ENCODE measurements at regions not wholly inside any gene's neighbourhood (a gene's known extent, or its start where the extent isn't known, plus 50 kb on each side); places are given as distances from the start of the nearest gene placed in this dataset.

DNA sequence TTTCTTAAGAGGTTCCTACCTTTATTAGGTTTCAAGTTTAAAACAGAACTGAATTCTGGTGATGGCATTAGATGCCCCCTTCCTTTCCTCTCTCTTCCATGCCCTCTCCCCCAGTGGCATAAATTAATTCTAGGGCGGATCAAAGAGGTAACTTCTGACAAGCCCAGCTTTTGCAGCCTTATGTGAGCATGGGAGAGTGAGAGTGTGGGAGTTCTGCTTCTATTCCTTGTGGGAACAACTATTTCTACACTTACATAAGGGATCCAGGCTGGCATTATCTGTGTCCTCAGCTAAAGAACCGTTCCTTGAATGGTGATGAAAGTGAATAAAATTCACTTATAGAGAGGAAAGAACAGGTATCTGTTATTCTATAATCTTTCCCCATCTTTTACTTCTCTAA lies 437.6 kb downstream of the KIF4B start:
- Histone ChIP-seq H3K4me2 (ENCODE audit: insufficient read depth, low read length) (no peak overlapping the region), H3K9ac (ENCODE audit: insufficient read depth in 1 of 2, low read depth in 2 of 2, low read length in 2 of 2) (no peak overlapping the region), H2AFZ (ENCODE audit: low read depth, low read length) (no peak overlapping the region), H3K27me3 (ENCODE audit: control insufficient read depth in 2 of 2, insufficient read depth in 2 of 2, low read length in 2 of 2) (no peaks in the 10 kb centered on the region), H3K27ac (ENCODE audit: extremely low read depth, low read depth, low read length) (no peak overlapping the region), H4K20me1 (replicated peaks; ENCODE audit: control insufficient read depth, insufficient read depth, low read length) (no peaks in the 10 kb centered on the region), H3K9me1 (ENCODE audit: control insufficient read depth, insufficient read depth, low read length) (no peaks in the 10 kb centered on the region), H3K36me3 (ENCODE audit: control insufficient read depth, insufficient read depth, low read length) (no peaks in the 10 kb centered on the region), H3K79me2 (ENCODE audit: control insufficient read depth, insufficient read depth, low read length) (no peaks in the 10 kb centered on the region), H3K4me3 (no peak overlapping the region), H3K9me3 (replicated peaks; ENCODE audit: control insufficient read depth, insufficient read depth, low read depth, low read length) (no peaks in the 10 kb centered on the region), H3K4me1 (replicated peaks in 1 of 2; ENCODE audit: control insufficient read depth in 2 of 2, insufficient read depth in 2 of 2, low read length in 2 of 2) (no peaks in the 10 kb centered on the region)
- BruUV-seq (replicated peaks), result no TSS peak
- POLR2A ChIA-PET, result no interaction called here
- in situ Hi-C loops (cut with MboI) (no loop called here), intact Hi-C loops (cut with micrococcal nuclease) (no loop called here)
- DNase-seq (ENCODE audit: extremely low read depth in 1 of 4, low spot score in 3 of 4) (no peak), FAIRE-seq (no peak), ATAC-seq (no peak)
- 0% methylated on average over 2 of the region's 2 CpGs for WGBS (ENCODE audit: insufficient coverage, low coverage, missing lambda C conversion rate)
- CTCF ChIA-PET (ENCODE audit: low intra/inter-chr PET ratio), result no interaction called here
- TF ChIP-seq ZNF224 (CRISPR knock-in tag; IDR thresholded peaks at IDR 0.05) (no peak), SETDB1 (IDR thresholded peaks at IDR 0.05; ENCODE audit: low read length) (no peak), ZC3H11A (IDR thresholded peaks at IDR 0.05; ENCODE audit: low read depth, low read length) (no peak), EZH2 (IDR thresholded peaks at IDR 0.05; ENCODE audit: borderline replicate concordance, low read depth, low read length) (no peak), ZNF764 (CRISPR knock-in tag; IDR thresholded peaks at IDR 0.05; ENCODE audit: low read depth) (no peak), ZNF24 (IDR thresholded peaks at IDR 0.05) (no peak), WHSC1 (IDR thresholded peaks at IDR 0.05; ENCODE audit: low read length) (no peak), ZFX (CRISPR knock-in tag; IDR thresholded peaks at IDR 0.05) (no peak), SRSF3 (IDR thresholded peaks at IDR 0.05; ENCODE audit: insufficient read depth, low read length) (no peak), RBM17 (IDR thresholded peaks at IDR 0.05; ENCODE audit: borderline replicate concordance, low read depth, low read length) (no peak), SNRNP70 (optimal IDR thresholded peaks at IDR 0.05; ENCODE audit: low read depth, low read length) (no peak)
- TF ChIP-seq, protein P1, sequence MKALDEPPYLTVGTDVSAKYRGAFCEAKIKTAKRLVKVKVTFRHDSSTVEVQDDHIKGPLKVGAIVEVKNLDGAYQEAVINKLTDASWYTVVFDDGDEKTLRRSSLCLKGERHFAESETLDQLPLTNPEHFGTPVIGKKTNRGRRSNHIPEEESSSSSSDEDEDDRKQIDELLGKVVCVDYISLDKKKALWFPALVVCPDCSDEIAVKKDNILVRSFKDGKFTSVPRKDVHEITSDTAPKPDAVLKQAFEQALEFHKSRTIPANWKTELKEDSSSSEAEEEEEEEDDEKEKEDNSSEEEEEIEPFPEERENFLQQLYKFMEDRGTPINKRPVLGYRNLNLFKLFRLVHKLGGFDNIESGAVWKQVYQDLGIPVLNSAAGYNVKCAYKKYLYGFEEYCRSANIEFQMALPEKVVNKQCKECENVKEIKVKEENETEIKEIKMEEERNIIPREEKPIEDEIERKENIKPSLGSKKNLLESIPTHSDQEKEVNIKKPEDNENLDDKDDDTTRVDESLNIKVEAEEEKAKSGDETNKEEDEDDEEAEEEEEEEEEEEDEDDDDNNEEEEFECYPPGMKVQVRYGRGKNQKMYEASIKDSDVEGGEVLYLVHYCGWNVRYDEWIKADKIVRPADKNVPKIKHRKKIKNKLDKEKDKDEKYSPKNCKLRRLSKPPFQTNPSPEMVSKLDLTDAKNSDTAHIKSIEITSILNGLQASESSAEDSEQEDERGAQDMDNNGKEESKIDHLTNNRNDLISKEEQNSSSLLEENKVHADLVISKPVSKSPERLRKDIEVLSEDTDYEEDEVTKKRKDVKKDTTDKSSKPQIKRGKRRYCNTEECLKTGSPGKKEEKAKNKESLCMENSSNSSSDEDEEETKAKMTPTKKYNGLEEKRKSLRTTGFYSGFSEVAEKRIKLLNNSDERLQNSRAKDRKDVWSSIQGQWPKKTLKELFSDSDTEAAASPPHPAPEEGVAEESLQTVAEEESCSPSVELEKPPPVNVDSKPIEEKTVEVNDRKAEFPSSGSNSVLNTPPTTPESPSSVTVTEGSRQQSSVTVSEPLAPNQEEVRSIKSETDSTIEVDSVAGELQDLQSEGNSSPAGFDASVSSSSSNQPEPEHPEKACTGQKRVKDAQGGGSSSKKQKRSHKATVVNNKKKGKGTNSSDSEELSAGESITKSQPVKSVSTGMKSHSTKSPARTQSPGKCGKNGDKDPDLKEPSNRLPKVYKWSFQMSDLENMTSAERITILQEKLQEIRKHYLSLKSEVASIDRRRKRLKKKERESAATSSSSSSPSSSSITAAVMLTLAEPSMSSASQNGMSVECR (CRISPR knock-in tag; IDR thresholded peaks at IDR 0.05), result no peak
- TF ChIP-seq, protein P2, sequence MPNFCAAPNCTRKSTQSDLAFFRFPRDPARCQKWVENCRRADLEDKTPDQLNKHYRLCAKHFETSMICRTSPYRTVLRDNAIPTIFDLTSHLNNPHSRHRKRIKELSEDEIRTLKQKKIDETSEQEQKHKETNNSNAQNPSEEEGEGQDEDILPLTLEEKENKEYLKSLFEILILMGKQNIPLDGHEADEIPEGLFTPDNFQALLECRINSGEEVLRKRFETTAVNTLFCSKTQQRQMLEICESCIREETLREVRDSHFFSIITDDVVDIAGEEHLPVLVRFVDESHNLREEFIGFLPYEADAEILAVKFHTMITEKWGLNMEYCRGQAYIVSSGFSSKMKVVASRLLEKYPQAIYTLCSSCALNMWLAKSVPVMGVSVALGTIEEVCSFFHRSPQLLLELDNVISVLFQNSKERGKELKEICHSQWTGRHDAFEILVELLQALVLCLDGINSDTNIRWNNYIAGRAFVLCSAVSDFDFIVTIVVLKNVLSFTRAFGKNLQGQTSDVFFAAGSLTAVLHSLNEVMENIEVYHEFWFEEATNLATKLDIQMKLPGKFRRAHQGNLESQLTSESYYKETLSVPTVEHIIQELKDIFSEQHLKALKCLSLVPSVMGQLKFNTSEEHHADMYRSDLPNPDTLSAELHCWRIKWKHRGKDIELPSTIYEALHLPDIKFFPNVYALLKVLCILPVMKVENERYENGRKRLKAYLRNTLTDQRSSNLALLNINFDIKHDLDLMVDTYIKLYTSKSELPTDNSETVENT (CRISPR knock-in tag; IDR thresholded peaks at IDR 0.05), result no peak
- TF ChIP-seq, protein P3, sequence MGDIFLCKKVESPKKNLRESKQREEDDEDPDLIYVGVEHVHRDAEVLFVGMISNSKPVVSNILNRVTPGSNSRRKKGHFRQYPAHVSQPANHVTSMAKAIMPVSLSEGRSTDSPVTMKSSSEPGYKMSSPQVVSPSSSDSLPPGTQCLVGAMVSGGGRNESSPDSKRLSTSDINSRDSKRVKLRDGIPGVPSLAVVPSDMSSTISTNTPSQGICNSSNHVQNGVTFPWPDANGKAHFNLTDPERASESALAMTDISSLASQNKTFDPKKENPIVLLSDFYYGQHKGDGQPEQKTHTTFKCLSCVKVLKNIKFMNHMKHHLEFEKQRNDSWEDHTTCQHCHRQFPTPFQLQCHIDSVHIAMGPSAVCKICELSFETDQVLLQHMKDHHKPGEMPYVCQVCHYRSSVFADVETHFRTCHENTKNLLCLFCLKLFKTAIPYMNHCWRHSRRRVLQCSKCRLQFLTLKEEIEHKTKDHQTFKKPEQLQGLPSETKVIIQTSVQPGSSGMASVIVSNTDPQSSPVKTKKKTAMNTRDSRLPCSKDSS (IDR thresholded peaks at IDR 0.05; ENCODE audit: low read depth, partially characterized antibody), result no peak
